MCF 10A (cell line): ENCODE measurements at regions not wholly inside any gene's neighbourhood (a gene's known extent, or its start where the extent isn't known, plus 50 kb on each side); places are given as distances from the start of the nearest gene placed in this dataset.

Experiments used
- BruUV-seq: library from RNA; stranded (reverse); fragments of 400-500 nt; replicated peaks from 2 replicates; lab custom pipeline; 2021; lab: Mats Ljungman, UMichigan
- CTCF ChIA-PET: fragments of 300-600 bp; sonication (Branson Sonifier 250); formaldehyde crosslinking; extraction: SDS; loops from one replicate; lab custom pipeline; 2021; ENCODE audit warnings: antibody characterized with exemption, inconsistent platforms; lab: Yijun Ruan, JAX
- POLR2A ChIA-PET: fragments of 300-600, 350-650 bp; sonication (Branson Sonifier 250); formaldehyde crosslinking; extraction: SDS; loops from one replicate; lab custom pipeline; 2020; ENCODE audit warnings: antibody characterized with exemption, inconsistent platforms; lab: Yijun Ruan, JAX
- DNase-seq: peaks from one replicate; pipeline ENCODE4 v3.0.0-alpha.2; 2018; ENCODE audit not compliant: unreplicated experiment
- H3K27ac Mint-ChIP-seq: one replicate; pipeline ENCODE4 v1.8.0; 2022; ENCODE audit warnings: mild to moderate bottlenecking, low read depth, mixed read lengths; ENCODE audit not compliant: unreplicated experiment
- H3K27me3 Mint-ChIP-seq: one replicate; pipeline ENCODE4 v1.8.0; 2022; ENCODE audit warnings: mixed read lengths; ENCODE audit not compliant: insufficient read depth, unreplicated experiment
- H3K36me3 Mint-ChIP-seq: one replicate; pipeline ENCODE4 v1.8.0; 2022; ENCODE audit warnings: mild to moderate bottlenecking, moderate library complexity, mixed read lengths; ENCODE audit not compliant: insufficient read depth, unreplicated experiment
- H3K4me1 Mint-ChIP-seq: one replicate; pipeline ENCODE4 v1.8.0; 2022; ENCODE audit warnings: mixed read lengths; ENCODE audit not compliant: insufficient read depth, unreplicated experiment
- H3K4me3 Mint-ChIP-seq: one replicate; pipeline ENCODE4 v1.8.0; 2022; ENCODE audit warnings: mild to moderate bottlenecking, moderate library complexity, mixed read lengths; ENCODE audit not compliant: unreplicated experiment
- H3K9me3 Mint-ChIP-seq: one replicate; pipeline ENCODE4 v1.8.0; 2022; ENCODE audit warnings: mixed read lengths; ENCODE audit not compliant: unreplicated experiment
- intact Hi-C: fragments of 100-400 bp; cut with micrococcal nuclease; formaldehyde crosslinking; loops from 2 replicates; pipeline ENCODE4 v1.14.1; 2022
- TF ChIP-seq, protein P1 (sequence below): fragments of 200-600 bp; IDR thresholded peaks from one replicate; pipeline ENCODE4 v1.8.0; 2022; ENCODE audit warnings: antibody characterized with exemption, mild to moderate bottlenecking; ENCODE audit not compliant: unreplicated experiment

DNA sequence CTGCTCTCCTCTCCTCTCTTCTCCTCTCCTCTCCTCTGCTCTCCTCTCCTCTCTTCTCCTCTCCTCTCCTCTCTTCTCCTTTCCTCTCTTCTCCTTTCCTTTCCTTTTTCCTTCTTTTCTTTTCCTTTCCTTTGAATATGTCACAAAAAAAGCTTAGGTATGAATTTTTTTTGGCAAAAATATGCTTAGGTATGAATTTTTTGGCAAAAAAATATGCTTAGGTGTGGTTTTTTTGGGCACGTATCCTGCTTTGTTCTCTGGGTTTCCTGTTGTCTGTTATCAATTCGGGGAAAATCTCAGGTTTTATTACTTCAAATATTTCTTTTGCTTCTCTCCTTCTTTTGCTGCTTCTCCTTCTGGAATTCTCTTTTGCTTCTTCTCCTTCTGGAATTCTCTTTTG, 155.5 kb upstream of the PMEPA1 start:
- Mint-ChIP-seq H3K4me1 (no peaks in the 10 kb centered on the region), H3K27me3 (peaks cover 80% of the 10 kb centered on the region), H3K4me3 (no peak overlapping the region), H3K9me3 (no peaks in the 10 kb centered on the region), H3K27ac (no peak overlapping the region), H3K36me3 (no peaks in the 10 kb centered on the region)
- intact Hi-C loops = no loop called here
- TF ChIP-seq, protein P1, sequence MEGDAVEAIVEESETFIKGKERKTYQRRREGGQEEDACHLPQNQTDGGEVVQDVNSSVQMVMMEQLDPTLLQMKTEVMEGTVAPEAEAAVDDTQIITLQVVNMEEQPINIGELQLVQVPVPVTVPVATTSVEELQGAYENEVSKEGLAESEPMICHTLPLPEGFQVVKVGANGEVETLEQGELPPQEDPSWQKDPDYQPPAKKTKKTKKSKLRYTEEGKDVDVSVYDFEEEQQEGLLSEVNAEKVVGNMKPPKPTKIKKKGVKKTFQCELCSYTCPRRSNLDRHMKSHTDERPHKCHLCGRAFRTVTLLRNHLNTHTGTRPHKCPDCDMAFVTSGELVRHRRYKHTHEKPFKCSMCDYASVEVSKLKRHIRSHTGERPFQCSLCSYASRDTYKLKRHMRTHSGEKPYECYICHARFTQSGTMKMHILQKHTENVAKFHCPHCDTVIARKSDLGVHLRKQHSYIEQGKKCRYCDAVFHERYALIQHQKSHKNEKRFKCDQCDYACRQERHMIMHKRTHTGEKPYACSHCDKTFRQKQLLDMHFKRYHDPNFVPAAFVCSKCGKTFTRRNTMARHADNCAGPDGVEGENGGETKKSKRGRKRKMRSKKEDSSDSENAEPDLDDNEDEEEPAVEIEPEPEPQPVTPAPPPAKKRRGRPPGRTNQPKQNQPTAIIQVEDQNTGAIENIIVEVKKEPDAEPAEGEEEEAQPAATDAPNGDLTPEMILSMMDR = no peak
- DNase-seq = no peak
- BruUV-seq = no TSS peak
- ChIA-PET CTCF (interaction anchor here (0.6 kb wide), 1 partner anchor 140 kb away, joined by 4 read pairs; no protein-coding TSS in a partner anchor), POLR2A (no interaction called here)

DNA sequence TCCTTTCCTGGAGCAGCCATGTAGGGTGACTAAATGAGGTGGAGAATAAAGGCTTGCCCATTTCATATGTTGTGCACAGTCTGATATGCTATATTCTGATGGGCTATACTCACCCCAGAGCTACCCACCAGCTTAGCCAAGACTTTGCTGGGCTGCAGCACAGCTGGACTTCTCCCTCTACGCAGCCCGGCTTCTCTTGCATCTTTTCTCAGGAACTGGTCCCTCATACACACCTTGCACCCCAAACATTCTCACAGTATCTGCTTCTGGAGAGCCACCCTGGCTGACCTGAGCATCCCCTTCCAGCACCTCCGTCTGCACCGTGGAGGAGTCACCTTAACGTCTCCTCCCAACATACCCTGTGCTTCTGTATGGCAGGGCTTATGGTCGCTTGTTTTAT, 150.8 kb upstream of the PMEPA1 start:
- no peak for DNase-seq
- BruUV-seq = no TSS peak
- TF ChIP-seq, protein P1 = no peak
- ChIA-PET POLR2A (no interaction called here), CTCF (no interaction called here)
- intact Hi-C loops = no loop called here
- Mint-ChIP-seq H3K36me3 (no peaks in the 10 kb centered on the region), H3K27me3 (peaks cover 72% of the 10 kb centered on the region), H3K27ac (no peak overlapping the region), H3K4me1 (no peaks in the 10 kb centered on the region), H3K4me3 (no peak overlapping the region), H3K9me3 (no peaks in the 10 kb centered on the region)

DNA sequence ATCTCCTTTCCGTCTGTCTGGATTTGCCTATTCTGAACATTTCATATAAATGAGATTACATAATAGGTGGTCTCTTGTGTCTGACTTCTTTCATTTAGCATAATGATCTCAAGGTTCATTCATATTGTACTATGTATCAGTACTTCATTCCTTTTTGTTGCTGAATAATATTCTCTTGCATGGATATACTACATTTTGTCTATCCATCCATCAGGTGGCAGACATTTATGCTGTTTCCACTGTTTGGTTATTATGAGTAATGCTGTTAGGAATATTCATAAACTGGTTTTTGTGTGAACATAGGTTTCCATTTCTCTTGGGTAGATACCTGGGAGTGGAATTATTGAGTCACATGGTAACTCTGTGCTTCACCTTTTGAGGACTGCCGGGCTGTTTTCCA, 148.2 kb upstream of the PMEPA1 start:
- Mint-ChIP-seq H3K36me3 (no peaks in the 10 kb centered on the region), H3K27ac (no peak overlapping the region), H3K9me3 (no peaks in the 10 kb centered on the region), H3K4me1 (no peaks in the 10 kb centered on the region), H3K4me3 (no peak overlapping the region), H3K27me3 (peaks cover 72% of the 10 kb centered on the region)
- CTCF ChIA-PET = interaction anchor here (0.7 kb wide), 1 partner anchor 181 kb away, joined by 3 read pairs; no protein-coding TSS in a partner anchor
- TF ChIP-seq, protein P1 = no peak
- no TSS peak for BruUV-seq
- DNase-seq = no peak
- intact Hi-C loops = no loop called here
- POLR2A ChIA-PET = no interaction called here

DNA sequence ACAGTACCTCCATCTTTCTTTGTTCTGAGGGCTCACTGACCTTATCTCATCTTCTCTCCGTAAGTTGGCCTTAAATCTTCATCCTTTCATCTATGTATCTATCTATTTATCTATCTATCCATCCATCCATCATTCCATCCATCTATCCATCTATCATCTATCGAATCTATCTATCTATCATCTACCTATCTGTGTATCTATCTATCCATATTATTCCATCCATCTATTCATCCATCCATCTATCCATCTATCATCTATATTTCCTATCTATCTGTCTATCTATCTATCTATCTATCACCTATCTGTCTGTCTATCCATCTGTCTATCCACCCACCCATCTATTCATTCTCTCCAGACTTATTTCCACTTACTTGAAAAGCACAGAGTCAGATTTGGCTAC, 147.3 kb upstream of the PMEPA1 start:
- no peak for DNase-seq
- no TSS peak for BruUV-seq
- H3K4me3 Mint-ChIP-seq = no peak overlapping the region
- CTCF ChIA-PET = interaction anchor here (1.9 kb wide), 1 partner anchor 203 kb away, joined by 11 read pairs; no protein-coding TSS in a partner anchor
- no peaks in the 10 kb centered on the region for H3K4me1 Mint-ChIP-seq
- TF ChIP-seq, protein P1 = no peak
- H3K36me3 Mint-ChIP-seq = no peaks in the 10 kb centered on the region
- intact Hi-C loops = no loop called here
- POLR2A ChIA-PET = no interaction called here
- no peak overlapping the region for H3K27ac Mint-ChIP-seq
- H3K27me3 Mint-ChIP-seq = peaks cover 72% of the 10 kb centered on the region
- no peaks in the 10 kb centered on the region for H3K9me3 Mint-ChIP-seq
